ACHN (cell line): ENCODE measurements at regions not wholly inside any gene's neighbourhood (a gene's known extent, or its start where the extent isn't known, plus 50 kb on each side); places are given as distances from the start of the nearest gene placed in this dataset.

Source experiments
- DNase-seq: peaks from one replicate; pipeline ENCODE4 v3.0.0-alpha.2; 2015
- in situ Hi-C: cut with HindIII; loops from 2 replicates; pipeline ENCODE4 v1.10.0; 2017; ENCODE audit warnings: low sequenced_read_pairs, low pct_ligation_motif_present, low pct_unique_long_range_greater_than_20kb

DNA sequence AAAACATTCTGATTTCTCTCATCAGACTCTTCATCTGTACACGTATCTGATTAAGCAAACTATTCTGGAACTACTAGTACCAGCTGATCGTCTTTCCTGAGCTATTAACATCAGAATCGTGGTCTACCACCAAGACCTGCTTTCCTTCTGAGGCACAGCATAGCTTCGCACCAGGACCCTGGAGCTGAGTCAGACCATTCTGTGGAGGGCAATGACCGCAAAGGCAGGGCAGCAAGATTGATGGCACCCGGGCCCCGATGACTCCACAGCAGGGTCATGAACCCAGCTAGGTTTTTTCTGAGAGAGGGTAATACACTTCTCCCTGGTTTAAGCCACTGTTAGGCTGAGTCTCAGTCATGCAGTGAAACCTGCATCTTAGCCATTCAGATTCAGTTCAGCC, 158.7 kb upstream of the GPR12 start:
- in situ Hi-C loops = no loop called here
- DNase-seq = no peak

DNA sequence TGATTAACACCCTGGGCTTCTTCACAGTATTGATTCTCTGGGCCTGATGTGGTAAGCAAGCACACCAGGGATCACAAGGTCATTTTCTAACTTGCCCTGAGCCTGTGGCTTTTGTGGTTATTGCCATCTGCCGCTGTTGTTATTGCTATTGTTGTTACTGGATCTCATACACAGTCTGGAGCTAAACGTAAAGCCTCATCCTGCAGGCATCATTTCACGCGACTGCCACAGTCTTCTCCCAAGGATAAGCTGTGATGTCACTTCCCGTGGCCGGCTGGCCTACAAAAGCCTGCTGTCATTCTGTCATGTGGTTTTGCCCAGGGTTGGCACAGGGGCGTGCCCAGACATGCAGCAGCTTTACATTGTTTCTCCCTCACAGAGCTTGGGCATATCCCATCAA, 154.0 kb upstream of the GPR12 start:
- in situ Hi-C loops = no loop called here
- no peak for DNase-seq

GRCh38 chr13:26914148-26914547, 153.6 kb upstream of the GPR12 start:
- DNase-seq = no peak
- in situ Hi-C loops = no loop called here

DNA sequence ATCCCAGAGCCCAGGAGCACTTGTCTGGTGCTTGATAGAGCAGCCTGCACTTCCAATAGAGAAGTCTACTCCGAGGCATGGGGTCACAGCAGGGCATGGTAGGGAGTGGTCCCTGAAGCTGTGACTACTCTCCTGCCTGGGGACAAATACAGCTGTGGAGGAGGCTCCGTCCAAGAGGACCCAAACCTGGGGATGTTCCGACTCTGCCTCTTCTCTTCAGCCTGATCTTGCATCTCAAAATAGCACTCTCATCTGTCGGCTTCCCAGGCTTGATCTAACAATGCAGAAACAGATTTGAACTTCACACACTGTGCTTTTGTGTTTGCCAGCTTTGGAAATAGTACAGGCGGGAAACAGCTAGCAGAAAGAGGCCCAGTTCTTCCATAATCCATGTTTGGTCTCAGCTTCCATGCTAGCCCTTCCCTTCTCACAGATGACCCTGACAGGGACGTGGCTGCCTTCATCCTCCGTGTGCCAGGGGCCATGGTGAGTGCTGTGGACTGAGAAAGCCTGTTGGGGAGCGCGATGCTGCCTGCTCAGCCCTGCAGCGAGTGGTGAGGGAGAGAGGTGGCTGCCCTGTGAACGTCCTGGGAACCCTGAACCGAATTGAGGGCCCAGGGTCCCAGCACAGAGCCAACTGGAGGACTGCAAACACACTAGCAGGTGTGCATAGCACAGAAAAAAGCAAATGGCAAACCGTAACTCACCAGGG, 150.3 kb upstream of the GPR12 start:
- DNase-seq = no peak
- in situ Hi-C loops = no loop called here

GRCh38 chr13:26909477-26909876, 148.9 kb upstream of the GPR12 start:
- in situ Hi-C loops = no loop called here

DNA sequence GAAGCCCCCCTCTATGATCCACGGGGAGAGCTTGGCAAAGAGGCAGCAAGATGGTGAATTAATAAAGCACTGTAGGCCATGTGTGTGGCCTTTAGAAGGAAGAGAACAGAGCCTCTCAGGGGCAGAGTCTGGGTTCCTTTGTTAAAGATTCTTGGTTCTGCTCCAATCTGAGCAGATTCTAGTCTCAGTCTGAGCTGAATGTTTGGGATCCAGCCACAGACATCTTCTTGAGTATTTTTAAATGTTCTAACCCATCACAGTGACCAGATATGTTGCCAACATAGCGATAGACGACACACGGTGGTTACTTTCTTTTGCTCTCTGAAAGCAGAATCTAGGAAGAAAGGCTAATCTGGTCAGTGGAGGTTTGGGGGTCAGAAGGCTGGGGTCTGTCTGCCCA, 147.5 kb upstream of the GPR12 start:
- DNase-seq = no peak
- in situ Hi-C loops = no loop called here

More at GRCh38 chr13:26909477-26909876, 148.9 kb upstream of the GPR12 start:
- no peak for DNase-seq

GRCh38 chr13:26899202-26899601, 138.6 kb upstream of the GPR12 start:
- no peak for DNase-seq
- in situ Hi-C loops = no loop called here

DNA sequence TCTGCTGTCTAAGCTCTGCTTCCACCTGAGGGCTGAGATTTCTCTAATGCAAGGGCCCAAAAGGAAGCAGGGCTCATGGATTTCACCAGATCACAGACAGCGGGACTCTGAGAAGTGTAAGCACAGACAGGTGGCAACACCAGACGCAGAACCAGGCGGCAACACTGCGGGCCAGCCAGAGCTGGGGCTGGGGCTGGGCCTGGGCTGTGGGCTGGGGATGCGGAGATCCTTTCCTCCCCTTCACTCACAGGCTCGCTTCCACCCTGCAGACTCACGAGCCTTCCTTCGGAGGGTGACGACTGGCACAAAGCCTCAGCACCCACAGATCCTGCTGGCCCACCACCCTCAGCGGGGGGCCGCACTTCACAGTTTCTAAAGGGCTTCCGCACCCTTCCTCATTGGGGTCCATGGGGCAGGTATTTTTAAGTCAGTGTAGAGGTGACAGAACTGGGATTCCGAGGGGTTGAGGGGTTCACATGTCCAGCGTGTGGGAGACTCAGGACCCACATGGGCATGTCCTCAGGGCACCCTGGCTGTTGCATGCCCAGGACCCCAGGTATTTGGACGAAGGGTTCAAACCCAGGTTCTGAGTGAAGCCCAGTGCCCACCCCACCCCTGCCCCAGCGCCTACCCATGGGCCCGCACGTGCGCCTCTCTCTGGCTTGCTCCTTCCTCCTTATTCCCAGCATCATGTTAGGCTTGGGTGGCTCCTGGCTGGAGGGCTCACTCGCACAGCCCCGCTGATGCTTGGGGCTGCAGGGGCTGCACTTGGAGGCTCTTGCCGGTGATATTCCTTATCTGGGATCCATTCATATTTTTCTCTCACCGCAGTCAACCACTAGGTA, 137.3 kb upstream of the GPR12 start:
- no peak for DNase-seq
- in situ Hi-C loops = no loop called here

DNA sequence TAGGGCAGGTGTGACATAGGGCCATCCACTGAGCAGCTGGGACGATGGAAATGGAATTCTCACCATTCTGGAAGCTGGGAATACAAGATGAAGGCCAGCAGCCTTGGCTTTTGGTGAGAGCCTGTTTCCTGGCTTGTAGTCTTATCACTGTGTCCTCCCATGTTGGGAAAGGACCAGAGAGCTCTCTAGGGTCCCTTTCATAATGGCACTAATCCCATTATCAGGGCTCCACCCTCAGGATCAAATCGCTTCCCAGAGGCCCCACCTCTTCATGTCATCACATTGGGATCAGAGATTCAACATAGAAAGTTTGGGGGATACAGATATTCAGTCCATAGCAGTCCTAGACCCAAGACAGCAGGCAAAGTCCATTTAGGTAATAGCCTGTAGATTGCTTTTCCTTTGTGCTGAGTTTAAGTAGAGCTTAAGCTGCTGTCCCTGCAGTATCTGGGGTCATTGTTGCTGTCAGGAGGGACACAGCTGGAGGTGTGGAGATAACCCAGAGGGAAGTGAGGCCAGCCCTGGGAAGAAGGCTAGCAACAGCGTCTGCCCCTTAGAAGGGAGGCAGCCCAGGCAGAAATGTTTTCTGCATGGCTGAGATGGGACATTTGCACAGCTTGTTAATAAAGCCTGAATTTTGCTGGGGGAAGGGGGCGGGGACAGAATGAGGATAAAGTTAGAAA, 136.5 kb upstream of the GPR12 start:
- no peak for DNase-seq
- in situ Hi-C loops = no loop called here

- in situ Hi-C loops = no loop called here
Observed at GRCh38 chr13:26895808-26896466, 135.4 kb upstream of the GPR12 start.

GRCh38 chr13:26895081-26895807, 134.7 kb upstream of the GPR12 start:
- DNase-seq = no peak
- in situ Hi-C loops = no loop called here

More at GRCh38 chr13:26895808-26896466, 135.4 kb upstream of the GPR12 start:
- no peak for DNase-seq

DNA sequence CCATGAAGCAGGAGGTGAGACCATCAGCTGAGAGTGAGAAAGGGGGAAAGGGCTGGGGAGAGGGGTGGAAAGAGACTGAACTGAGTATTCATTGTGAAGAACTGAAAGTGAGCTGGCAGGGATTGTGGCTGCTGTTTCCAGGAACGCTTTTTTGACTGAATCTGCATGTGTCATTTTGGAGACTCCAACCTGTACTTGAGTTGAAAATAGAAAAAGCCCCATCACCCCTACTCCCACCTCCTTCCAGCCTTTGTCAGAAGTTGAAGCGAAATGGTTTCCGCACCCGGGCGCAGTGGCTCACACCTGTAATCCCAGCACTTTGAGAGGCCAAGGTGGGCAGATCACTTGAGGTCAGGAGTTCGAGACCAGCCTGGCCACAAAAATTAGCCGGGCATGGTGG, 128.0 kb upstream of the GPR12 start:
- DNase-seq = no peak
- in situ Hi-C loops = no loop called here

DNA sequence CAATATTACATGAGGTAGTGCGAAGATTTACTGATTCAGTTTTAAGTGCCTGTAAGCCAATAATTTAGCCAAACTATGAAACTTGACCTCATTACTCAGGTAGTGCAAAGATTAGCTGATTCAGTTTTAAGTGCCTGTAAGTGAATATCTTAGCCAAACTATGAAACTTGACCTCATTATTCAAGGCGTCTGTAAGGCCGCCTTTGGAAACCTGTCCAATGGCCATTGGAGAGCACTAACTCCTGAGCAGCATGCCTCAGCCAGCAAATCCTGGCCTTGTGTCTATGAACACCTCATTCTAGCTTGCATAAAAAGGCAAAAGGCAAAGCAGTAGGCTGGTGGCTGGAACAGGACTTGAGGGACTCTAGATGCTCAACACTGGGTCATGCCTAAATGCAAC, 127.0 kb upstream of the GPR12 start:
- in situ Hi-C loops = no loop called here
- DNase-seq = no peak

DNA sequence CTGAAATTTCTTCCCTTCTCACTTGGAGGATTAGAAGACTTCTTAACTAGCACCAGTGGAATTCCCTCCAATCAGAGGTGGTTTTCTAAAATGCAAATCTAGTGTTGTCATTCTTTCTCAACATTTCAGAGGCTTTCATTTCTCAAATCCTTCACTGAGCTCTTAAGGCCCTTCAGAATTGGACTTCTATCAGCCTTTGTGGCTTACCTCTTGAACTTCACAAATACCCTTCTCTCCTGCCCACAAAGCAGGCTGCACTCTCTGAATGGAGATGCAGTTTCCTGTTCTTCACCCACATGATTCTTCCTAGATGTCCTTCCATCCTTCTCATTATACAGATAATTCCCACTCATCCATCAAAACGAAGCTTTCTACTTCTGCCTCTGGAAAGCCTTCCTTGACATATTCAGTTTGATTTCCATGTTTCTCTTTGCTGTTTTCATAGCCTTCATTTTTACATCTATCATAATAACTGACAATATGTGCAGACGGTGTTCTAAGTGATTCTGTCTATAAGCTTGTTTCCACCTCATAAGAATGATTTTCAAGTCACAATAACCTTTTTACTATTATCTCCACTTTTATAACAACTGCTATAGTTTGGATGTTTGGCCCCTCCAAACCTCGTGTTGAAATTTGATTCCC, 123.1 kb upstream of the GPR12 start:
- in situ Hi-C loops = no loop called here

GRCh38 chr13:26882731-26883130, 122.1 kb upstream of the GPR12 start:
- in situ Hi-C loops = no loop called here
- no peak for DNase-seq

More for the DNA sequence above, 123.1 kb upstream of the GPR12 start:
- no peak for DNase-seq

DNA sequence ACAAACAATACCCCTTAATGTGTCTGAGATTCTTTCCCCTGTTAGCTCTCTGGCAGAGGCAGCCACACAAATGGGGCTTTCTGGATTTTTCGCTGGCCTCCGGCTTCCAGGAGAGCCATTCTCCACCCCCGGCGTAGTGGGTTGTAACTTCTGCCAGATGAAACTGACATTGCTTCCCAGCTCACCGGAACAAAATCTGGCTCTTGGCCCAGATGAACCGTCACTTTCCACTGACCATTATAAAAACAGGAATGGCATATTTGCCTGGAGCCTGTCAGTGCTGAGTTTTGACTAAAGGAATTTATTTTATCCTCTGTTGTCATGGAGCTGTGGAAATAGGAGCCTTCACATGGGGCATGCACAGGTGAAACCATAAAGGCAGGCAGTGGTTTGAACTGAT, 120.6 kb upstream of the GPR12 start:
- in situ Hi-C loops = no loop called here

DNA sequence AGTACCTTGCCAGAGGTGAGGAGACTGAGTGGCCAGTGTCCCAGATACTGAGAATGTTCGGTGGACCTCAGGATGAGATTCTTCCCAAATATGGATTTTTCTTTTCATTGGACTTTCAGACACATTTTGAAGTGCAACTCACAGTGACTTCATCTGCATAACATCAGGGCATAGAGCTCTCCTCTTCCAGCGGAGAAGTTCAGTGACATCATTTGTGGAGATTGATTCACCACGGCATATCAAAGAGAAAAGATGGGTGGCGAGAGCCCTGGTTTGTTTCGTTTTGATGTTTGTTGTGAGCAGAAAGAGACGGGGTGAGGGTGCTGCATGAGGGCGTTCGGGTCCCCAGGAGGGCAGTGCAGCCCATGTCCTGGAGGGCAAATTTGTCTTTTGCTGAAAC, 120.1 kb upstream of the GPR12 start:
- DNase-seq = no peak
- in situ Hi-C loops = no loop called here

More for the DNA sequence above, 120.6 kb upstream of the GPR12 start:
- DNase-seq = peak; percentile 29

- no peak for DNase-seq
- in situ Hi-C loops = no loop called here
Observed at GRCh38 chr13:26878438-26878837, 117.9 kb upstream of the GPR12 start.
